Rectal smooth muscle tissue (tissue), 1 donor: ENCODE measurements at regions not wholly inside any gene's neighbourhood (a gene's known extent, or its start where the extent isn't known, plus 50 kb on each side); places are given as distances from the start of the nearest gene placed in this dataset.
"Not testable (repeated sequence)": the region's sequence is repeated elsewhere in the genome, so short reads cannot be mapped to it uniquely, and the experiment has no call there.

Source experiments
- H3K27ac ChIP-seq: one replicate; pipeline ENCODE4 v1.7.0; 2013; ENCODE audit warnings: low read depth, low read length, inconsistent platforms
- H3K27me3 ChIP-seq: one replicate; pipeline ENCODE4 v1.7.0; 2013; ENCODE audit warnings: low read length; ENCODE audit not compliant: control insufficient read depth, insufficient read depth
- H3K36me3 ChIP-seq: one replicate; pipeline ENCODE4 v1.7.0; 2013; ENCODE audit warnings: low read length; ENCODE audit not compliant: control insufficient read depth, insufficient read depth
- H3K4me1 ChIP-seq: one replicate; pipeline ENCODE4 v1.7.0; 2013; ENCODE audit warnings: low read length; ENCODE audit not compliant: control insufficient read depth, insufficient read depth
- H3K4me3 ChIP-seq: one replicate; pipeline ENCODE4 v1.7.0; 2013; ENCODE audit warnings: low read length
- H3K9ac ChIP-seq: one replicate; pipeline ENCODE4 v1.7.0; 2013; ENCODE audit warnings: low read length

DNA sequence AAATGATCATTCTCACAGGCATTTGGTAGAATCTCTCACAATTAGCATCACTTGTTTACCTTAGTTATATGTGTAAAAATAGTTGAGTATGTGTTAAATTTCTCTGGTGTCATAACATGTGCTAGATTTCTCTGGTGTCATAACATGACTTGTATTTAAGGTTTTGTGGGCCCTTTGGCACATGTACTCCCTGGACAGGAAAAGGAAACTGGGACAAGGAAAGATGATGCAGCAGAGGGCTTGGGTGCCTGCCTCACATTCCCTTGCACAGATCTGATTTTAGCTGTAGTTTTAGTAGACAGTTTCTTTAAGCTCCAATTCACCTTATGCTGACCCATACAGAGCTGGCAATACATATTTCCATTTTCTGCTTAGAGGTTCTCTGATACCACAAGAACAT lies 726.0 kb downstream of the C4orf33 start:
- no peaks in the 10 kb centered on the region for H3K4me1 ChIP-seq
- no peak overlapping the region for H3K27ac ChIP-seq
- no peak overlapping the region for H3K4me3 ChIP-seq
- H3K27me3 ChIP-seq: no peaks in the 10 kb centered on the region
- no peaks in the 10 kb centered on the region for H3K36me3 ChIP-seq
- no peak overlapping the region for H3K9ac ChIP-seq

DNA sequence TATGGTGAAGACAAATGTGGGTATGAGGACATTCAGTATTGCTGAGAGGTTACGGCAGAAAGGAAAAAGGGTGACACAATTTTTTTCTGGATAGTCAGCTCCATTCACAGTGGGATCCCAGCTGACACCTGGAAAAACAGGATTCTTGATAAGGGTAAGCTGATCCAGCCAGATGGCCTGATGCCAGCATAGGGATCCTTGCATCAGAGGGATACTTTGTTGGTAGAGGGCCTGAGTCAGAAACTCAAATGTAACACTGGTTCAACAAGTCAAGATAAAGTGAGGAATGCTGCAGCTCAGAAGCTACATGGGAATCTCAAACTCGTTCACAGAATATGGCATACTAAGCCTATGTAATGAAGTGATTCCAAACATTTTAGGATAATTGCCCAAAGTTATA lies 726.7 kb downstream of the C4orf33 start:
- Histone ChIP-seq H3K36me3 (no peaks in the 10 kb centered on the region), H3K27me3 (no peaks in the 10 kb centered on the region), H3K4me1 (no peaks in the 10 kb centered on the region), H3K9ac (no peak overlapping the region), H3K4me3 (no peak overlapping the region), H3K27ac (no peak overlapping the region)

DNA sequence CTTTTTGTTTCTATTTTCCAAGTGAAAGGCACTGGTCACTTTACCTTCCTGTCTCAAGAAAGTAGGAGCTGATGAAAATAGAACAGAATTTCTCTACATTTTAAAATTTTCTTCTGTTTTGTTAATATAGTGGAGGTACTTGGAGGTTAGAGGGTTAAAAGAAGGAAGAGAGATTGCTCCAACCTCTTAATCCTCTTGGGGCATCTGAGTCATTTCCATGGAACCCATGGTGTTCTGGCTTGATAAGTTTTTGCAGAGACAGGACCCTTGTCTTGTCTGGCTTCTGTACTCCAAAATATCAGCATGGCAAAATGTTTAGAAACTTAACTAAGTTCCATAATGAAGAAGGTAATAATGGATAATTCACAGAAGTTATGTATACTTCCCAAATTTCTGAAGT lies 727.2 kb downstream of the C4orf33 start:
- Histone ChIP-seq H3K27me3 (no peaks in the 10 kb centered on the region), H3K4me1 (no peaks in the 10 kb centered on the region), H3K36me3 (no peaks in the 10 kb centered on the region)

DNA sequence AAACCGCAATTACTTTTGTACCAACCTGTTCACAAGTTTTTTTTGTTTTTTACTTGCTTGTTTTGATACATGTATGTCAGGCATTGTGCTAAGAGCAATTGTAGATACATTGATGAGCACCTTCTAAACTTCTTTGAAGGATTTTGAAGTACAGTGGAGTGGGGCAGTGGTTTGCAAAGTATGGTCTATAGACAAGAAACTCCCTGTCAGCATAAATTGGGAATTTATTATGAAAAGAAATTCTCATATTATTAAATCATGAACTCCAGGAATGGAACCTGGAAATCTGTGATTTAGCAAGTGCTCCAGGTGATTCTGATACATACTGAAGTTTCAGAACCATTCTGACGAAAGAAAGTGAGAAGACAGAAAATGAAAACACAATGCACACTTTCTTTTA lies 733.4 kb downstream of the C4orf33 start:
- no peak overlapping the region for H3K27ac ChIP-seq
- H3K9ac ChIP-seq: no peak overlapping the region
- H3K4me1 ChIP-seq: no peaks in the 10 kb centered on the region

More for the DNA sequence above, 727.2 kb downstream of the C4orf33 start:
- no peak overlapping the region for H3K27ac ChIP-seq
- H3K9ac ChIP-seq: no peak overlapping the region
- H3K4me3 ChIP-seq: no peak overlapping the region

DNA sequence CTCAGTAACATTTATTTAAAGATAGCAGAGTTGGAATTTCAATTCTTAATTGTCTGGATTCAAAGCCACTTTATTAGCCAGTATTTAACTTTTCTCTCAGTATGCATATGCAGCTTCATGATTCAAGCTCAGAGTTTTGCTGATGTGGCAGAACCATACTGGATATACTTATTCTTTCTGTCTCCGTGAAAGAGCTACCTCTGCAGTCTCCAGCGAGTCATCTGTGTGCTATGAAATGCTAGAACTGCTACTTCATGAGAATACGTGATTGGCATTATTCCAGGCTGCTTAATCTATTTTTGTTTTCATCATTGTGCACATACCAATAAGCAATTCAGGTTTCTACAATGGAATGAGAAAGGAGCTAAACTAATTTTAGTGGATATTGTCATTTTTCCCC lies 743.7 kb downstream of the C4orf33 start:
- Histone ChIP-seq H3K36me3 (no peaks in the 10 kb centered on the region), H3K27ac (no peak overlapping the region), H3K4me1 (no peaks in the 10 kb centered on the region), H3K9ac (no peak overlapping the region), H3K27me3 (no peaks in the 10 kb centered on the region), H3K4me3 (no peak overlapping the region)

More for the DNA sequence above, 733.4 kb downstream of the C4orf33 start:
- Histone ChIP-seq H3K27me3 (no peaks in the 10 kb centered on the region), H3K36me3 (no peaks in the 10 kb centered on the region), H3K4me3 (no peak overlapping the region)

DNA sequence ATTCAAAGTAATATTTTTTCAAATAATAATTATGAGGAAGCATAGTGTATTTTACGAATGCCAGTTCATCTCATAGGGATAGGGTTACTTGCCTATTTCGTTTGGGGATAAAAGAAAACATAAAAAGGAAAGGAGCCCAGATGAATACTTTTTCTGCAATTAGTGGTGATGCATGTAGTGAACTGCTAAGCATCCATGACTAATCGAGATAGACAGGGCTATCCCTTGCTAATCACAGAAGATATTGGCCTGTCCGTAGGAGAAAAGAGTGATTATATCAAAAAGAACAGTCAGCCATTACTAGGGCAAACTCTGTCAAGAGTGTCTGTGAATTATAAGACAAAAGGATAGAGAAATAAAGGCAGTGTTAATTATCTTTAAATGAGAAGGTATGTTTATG lies 746.1 kb downstream of the C4orf33 start:
- Histone ChIP-seq H3K4me3 (no peak overlapping the region), H3K27ac (no peak overlapping the region), H3K9ac (no peak overlapping the region), H3K4me1 (no peaks in the 10 kb centered on the region), H3K27me3 (no peaks in the 10 kb centered on the region), H3K36me3 (no peaks in the 10 kb centered on the region)

DNA sequence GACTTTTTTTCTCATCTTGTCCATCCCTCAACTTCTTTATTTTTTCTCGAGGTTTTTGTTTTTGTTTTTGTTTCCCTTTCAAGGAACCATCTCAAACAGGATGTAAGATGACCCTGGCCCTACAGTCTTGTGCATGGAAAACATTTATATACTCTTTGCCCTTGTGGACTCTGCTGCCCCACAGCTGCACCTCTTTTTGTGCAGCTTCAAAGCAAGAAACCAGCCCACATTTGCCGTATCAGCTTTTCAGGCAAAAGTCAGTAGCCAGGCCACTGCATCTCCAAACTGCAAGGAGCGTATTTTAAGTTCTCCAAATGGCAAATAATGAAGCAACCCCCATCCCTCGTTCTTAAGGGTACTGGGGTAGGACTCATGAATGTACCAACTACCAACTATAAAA lies 756.5 kb downstream of the C4orf33 start:
- Histone ChIP-seq H3K27ac (no peak overlapping the region), H3K4me1 (no peaks in the 10 kb centered on the region), H3K36me3 (no peaks in the 10 kb centered on the region), H3K27me3 (no peaks in the 10 kb centered on the region), H3K4me3 (no peak overlapping the region), H3K9ac (no peak overlapping the region)

DNA sequence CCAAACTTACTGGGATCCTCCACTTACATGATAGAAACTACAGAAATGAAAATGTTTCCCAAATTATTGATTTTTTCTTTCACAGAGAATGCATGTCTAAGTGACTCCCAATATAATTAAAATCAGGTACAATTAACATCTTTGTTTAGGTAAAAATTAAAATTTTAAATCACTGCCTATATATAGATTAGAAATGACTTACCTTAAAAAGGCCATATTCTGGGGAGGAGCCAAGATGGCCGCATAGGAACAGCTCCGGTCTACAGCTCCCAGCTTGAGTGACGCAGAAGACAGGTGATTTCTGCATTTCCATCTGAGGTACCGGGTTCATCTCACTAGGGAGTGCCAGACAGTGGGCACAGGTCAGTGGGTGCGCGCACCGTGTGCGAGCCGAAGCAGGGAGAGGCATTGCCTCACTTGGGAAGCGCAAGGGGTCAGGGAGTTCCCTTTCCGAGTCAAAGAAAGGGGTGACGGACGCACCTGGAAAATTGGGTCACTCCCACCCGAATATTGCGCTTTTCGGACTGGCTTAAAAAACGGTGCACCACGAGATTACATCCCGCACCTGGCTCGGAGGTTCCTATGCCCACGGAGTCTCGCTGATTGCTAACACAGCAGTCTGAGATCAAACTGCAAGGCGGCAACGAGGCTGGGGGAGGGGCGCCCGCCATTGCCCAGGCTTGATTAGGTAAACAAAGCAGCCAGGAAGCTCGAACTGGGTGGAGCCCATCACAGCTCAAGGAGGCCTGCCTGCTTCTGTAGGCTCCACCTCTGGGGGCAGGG lies 757.9 kb downstream of the C4orf33 start:
- H3K36me3 ChIP-seq, H3K4me1 ChIP-seq, H3K4me3 ChIP-seq, H3K27ac ChIP-seq, H3K9ac ChIP-seq, H3K27me3 ChIP-seq: not testable (repeated sequence)

DNA sequence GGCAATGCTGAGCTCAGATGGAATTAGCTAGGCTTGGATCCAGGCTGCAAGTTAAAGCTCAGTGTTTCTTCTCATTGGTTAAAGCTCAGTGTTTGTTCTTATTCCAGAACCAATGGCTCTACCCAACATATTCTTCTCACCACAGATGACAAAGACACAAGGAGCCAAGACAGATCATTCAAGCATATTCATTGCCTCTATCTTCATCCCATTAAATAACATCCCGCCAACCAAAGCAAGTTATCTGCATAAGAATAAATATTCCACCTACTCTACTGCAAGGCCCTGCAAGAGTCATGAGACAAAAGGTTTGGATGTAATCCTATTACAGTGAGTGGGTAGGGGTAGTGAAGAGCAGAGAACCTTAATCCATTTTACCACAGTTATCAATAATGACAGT lies 766.5 kb downstream of the C4orf33 start:
- no peaks in the 10 kb centered on the region for H3K36me3 ChIP-seq
- H3K4me3 ChIP-seq: no peak overlapping the region
- H3K4me1 ChIP-seq: no peaks in the 10 kb centered on the region
- no peak overlapping the region for H3K9ac ChIP-seq
- no peak overlapping the region for H3K27ac ChIP-seq
- no peaks in the 10 kb centered on the region for H3K27me3 ChIP-seq

DNA sequence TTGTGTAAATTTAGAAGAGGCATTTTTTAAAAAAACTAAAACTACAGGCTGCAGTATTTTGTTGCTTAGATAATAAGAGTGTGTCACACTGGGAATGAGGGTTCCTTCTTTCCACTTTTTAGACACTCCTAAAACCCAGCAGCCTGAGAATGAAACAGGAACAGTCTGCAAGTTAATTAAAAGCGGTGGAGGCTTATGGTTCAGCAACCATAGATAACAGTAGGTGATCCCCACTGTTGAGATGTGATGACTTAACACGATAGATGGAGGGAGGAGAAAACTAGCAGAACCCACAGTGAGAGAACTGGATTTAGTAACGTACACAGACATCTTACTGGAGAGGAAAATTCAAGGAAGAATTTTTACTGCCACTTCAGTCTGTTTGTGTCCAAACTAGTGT lies 767.3 kb downstream of the C4orf33 start:
- no peaks in the 10 kb centered on the region for H3K27me3 ChIP-seq
- H3K9ac ChIP-seq: no peak overlapping the region
- H3K36me3 ChIP-seq: no peaks in the 10 kb centered on the region
- no peak overlapping the region for H3K4me3 ChIP-seq
- no peaks in the 10 kb centered on the region for H3K4me1 ChIP-seq
- no peak overlapping the region for H3K27ac ChIP-seq

DNA sequence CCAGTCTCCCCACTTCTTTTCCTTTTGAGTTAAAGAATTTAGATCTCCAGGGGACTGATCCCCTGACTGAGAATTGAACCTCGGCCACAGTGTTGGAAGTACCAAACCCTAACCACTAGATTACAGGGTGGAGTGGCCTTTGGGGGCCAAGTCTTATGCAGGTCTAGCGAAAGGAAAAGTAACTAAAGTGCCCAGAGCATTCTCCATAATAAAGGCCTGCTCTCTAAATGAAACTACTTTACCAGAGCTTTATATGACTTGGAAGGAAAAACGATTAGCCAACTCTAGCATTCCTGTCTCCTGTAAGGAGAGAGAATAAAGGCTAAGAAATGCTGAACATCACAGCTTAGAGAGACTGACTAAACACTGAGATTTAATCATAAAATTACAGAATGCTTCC lies 788.0 kb downstream of the C4orf33 start:
- Histone ChIP-seq H3K36me3 (no peaks in the 10 kb centered on the region), H3K27ac (no peak overlapping the region), H3K4me1 (no peaks in the 10 kb centered on the region), H3K9ac (no peak overlapping the region), H3K4me3 (no peak overlapping the region), H3K27me3 (no peaks in the 10 kb centered on the region)

DNA sequence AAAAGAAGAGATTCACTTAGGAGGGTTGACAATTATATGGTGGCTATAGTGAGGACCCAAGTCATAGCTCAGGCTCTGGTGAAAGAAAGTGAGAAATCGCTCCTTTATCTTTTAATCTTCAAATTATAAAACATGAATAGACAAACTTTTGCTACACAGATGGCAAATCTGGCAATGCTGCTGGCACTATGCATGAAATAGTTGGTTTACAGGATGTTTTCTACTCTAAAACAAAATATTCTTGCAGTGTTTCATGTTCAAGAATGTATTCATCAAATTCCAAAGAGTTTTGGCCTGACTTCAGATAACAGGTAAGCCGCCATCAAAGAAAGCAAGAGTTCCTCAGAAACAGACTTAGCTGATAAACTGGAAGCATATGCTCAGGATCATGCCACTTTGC lies 801.2 kb downstream of the C4orf33 start:
- Histone ChIP-seq H3K27ac (no peak overlapping the region), H3K9ac (no peak overlapping the region), H3K4me1 (no peaks in the 10 kb centered on the region), H3K27me3 (no peaks in the 10 kb centered on the region), H3K36me3 (no peaks in the 10 kb centered on the region), H3K4me3 (no peak overlapping the region)

DNA sequence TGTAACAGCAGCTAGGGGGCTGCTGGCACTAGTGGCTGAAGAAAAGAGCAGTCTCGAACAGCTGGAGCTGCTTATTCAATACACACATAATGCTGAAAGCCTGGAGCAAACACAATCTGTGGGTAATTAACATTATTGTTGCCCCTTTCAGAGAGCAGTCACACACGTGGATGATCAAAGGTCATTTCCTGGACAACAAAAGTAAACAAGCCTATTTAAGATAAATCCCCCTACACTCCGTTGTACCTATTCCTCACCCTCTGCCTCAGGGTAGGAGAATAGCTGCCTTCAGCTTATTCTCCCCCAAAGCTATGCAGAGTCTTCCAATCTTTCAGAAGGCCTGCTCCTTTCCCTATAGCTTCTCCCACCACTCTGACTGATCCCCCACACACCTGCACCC lies 803.9 kb downstream of the C4orf33 start:
- Histone ChIP-seq H3K4me3 (no peak overlapping the region), H3K27ac (no peak overlapping the region), H3K27me3 (no peaks in the 10 kb centered on the region), H3K9ac (no peak overlapping the region), H3K4me1 (no peaks in the 10 kb centered on the region), H3K36me3 (no peaks in the 10 kb centered on the region)
